Fibroblast of skin of abdomen (primary cell): ENCODE measurements at regions not wholly inside any gene's neighbourhood (a gene's known extent, or its start where the extent isn't known, plus 50 kb on each side); places are given as distances from the start of the nearest gene placed in this dataset.
"Not testable (repeated sequence)": the region's sequence is repeated elsewhere in the genome, so short reads cannot be mapped to it uniquely, and the experiment has no call there.

Experiments used
- DNase-seq: peaks from one replicate; pipeline ENCODE4 v3.0.0-alpha.2; 2013

GRCh38 chr13:38283346-38283745 lies 66.3 kb upstream of the UFM1 start:
- peak; percentile 25 for DNase-seq

DNA sequence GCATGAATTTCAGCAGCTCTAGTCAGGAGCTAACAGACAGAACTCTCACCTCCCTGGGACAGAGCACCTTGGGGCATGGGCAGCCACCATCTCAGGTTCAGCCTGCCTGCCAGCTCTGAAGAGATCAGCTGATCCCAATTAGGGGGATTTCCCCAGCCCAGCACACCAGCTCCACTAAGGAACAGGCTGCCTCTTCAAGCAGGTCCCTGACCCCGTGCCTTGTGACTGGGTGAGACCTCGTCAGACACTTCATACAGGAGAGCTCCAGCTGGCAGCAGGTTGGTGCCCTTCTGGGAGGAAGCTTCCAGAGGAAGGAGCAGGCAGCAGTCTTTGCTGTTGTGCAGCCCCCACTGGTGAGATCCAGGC lies 84.5 kb upstream of the UFM1 start:
- no peak for DNase-seq

GRCh38 chr13:38264363-38265131 lies 85.1 kb upstream of the UFM1 start:
- DNase-seq: no peak

GRCh38 chr13:38262211-38262610 lies 87.4 kb upstream of the UFM1 start:
- DNase-seq: peak; percentile 82

DNA sequence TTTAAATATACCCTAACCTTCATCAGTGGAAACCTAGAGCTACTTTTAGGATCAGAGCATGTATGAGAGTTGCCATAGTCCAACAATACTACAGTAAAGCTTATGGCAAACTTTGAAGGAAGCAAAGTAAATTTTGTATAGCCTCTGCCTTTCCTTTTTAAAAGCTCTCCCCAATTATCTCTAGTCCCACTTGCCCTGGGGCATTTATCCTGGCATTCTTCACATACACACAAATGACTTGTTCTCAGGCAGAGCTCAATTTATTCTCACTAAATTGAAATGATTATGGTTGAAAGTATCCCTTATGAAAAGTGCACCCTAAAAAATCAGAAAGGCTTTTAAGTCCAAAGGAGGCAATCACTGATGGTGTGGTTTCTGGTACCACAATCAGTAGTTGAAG lies 94.1 kb upstream of the UFM1 start:
- DNase-seq: no peak

GRCh38 chr13:38239874-38240273 lies 109.8 kb upstream of the UFM1 start:
- no peak for DNase-seq

- DNase-seq: no peak
These were observed 121.3 kb upstream of the UFM1 start for GRCh38 chr13:38228322-38228721.

GRCh38 chr13:38226496-38226895 lies 123.2 kb upstream of the UFM1 start:
- DNase-seq: no peak

DNA sequence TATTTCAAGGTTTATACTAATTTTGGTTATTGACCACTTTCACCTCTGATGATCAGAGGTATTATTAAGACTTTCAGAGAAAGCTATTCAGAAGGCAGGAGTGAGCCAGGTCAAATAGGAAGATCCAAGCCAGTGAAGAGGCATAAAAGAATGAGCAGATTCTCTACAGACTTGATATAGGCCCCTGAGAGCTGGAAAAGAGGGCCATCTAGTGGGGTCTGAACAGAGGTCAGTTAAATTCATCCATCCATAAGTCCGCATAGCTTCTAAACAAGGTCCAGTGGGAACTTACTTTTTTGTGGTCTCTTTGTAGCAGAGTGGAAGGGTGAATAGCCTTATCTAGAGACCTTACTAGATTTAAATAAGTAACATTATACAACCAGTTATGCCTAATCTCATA lies 126.6 kb upstream of the UFM1 start:
- peak; percentile 49 for DNase-seq

DNA sequence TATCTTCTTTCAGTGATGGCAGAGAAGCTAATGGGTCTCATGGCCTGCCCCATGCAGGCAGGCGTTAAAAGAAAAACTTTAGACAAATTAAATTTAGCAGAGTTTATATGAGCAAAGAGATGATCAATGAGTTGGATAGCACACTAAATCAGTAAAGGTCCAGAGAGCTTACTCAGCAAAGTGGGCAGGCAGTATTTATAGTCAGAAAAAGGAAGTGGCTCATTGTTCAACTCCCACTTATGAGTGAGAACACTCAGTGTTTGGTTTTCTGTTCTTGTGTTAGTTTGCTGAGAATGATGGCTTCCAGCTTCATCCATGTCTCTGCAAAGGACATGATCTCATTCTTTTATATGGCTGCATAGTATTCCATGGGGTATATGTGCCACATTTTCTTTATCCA lies 128.5 kb upstream of the UFM1 start:
- not testable (repeated sequence) for DNase-seq

DNA sequence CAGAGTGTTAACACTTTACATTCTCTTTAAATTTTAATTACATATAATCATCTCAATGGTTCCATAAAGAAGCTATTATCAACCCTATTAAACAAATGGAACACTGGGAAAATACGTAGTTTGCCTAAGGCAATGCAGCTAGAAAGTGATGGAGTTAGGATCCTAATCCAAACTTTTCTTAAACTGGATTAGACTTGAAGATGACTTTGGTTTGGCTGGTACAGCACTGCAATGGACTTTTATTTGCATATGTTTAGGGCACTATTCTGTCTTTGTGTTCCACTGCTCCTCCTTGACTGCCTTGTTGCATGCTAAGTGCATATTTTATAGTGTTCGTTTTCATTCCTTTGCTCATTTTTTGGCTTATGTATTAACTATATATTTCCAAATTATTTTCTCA lies 133.5 kb upstream of the UFM1 start:
- DNase-seq: no peak

- DNase-seq: peak; percentile 74
These were observed 136.3 kb upstream of the UFM1 start for GRCh38 chr13:38213314-38213713.

DNA sequence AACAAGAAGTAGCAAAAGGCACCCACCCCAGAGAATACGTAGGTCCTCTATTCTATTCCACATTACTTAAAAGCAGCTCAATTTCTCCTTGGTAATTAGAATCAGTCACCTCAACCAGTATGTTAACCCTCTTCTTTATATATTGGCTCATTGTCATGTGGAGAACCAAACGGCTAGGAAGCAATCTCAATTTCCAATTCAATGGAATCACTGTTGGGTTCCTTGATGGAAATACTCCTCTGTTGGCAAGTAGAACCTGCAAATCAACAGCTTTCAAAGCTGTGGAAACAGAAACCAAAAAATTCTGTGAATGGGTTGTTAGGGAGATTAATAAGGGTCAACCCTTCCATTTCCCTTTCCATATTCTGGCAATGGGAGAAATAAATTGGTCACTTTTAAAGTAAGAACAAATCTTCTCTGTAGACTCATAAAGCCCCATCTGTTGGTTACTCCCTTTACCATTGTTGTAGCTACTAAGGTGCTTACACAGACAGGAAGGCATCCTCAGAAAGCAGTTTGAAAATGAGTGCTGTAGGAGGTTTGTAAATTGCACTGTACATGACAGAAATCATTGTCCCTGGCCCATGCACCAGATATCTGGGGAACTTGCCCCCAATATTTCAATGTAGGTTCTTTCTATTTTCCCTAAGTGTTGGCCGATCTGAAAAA lies 138.6 kb upstream of the UFM1 start:
- DNase-seq: no peak

DNA sequence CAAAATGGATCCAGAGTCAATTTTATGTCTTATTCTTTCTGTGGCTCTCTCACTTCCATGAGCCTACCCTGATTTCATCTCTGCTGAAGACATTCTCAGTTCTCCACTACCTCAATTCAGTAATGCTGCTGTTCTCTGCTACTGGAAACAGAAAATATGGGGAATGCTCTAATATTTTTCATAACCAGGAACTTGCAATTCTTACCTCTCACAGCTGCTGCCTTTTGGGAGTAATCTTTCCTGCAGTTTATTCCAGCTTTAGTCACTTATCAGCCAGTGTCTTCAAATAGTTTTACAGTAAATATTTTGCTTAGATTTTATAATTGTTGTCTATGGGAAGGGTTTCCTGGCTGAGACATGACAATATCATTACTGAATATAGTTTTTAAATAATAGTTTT lies 145.1 kb upstream of the UFM1 start:
- no peak for DNase-seq

GRCh38 chr13:38202740-38203139 lies 146.9 kb upstream of the UFM1 start:
- peak; percentile 80 for DNase-seq

DNA sequence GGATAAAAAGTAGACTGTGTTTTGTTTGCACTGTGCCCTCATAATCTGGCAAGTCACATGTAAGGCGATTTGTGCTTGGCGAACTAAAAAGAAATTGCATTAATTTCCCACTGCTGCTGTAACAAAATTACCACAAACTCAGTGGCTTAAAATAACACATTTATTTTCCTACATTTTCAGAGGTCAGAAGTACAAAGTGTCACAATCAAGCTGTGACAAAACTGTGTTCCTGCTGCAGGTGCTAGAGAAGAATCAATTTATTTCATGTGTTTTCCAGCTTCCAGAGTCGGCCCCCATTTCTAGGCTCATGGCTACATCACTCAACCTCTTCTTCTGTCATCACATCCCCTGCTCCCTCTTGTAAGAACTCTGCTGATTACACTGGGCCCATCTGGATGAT lies 158.6 kb upstream of the UFM1 start:
- no peak for DNase-seq

DNA sequence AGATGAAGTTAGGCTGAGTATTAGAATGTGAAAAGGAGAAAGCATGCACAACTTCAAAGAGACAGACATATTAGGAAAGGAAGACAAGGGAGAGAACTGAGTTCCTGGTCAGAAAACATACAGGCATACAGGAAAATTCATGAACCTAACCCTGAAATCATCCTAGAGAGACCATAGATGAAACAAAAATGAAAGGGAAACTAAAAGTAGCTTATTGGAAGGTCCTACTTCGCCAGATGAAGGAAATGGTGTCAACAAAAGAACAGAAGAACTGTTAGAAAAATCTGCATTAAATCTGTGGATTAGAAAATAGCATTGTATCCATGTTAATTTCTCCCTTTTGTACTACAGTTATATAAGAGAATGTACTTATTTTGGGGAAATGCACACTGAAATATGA lies 169.0 kb upstream of the UFM1 start:
- no peak for DNase-seq

DNA sequence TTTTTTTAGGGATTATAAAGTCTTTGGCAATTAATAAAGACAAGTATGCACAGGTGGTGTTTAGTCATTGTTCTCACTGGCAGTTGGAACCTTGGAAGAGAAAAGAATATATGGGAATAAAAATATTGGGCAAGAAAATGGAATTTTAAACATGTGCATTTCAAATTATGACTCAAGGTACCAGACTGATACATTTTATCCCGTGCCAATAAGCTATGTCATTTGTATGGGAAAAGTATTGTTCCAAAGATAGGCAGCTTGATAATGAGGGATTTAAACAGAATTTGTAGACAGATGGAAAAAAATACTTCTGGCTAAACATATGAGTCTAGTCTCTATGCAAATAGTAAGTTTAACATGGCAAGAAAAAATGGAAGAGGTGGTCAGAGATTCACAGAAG lies 169.5 kb upstream of the UFM1 start:
- peak; percentile 72 for DNase-seq

GRCh38 chr13:38176664-38177063 lies 173.0 kb upstream of the UFM1 start:
- no peak for DNase-seq

- no peak for DNase-seq
These were observed 176.2 kb upstream of the UFM1 start for GRCh38 chr13:38173403-38173802.

GRCh38 chr13:38167164-38167822 lies 182.4 kb upstream of the UFM1 start:
- no peak for DNase-seq

GRCh38 chr13:38166116-38166515 lies 183.5 kb upstream of the UFM1 start:
- peak; percentile 77 for DNase-seq

GRCh38 chr13:38160131-38160530 lies 189.5 kb upstream of the UFM1 start:
- no peak for DNase-seq

DNA sequence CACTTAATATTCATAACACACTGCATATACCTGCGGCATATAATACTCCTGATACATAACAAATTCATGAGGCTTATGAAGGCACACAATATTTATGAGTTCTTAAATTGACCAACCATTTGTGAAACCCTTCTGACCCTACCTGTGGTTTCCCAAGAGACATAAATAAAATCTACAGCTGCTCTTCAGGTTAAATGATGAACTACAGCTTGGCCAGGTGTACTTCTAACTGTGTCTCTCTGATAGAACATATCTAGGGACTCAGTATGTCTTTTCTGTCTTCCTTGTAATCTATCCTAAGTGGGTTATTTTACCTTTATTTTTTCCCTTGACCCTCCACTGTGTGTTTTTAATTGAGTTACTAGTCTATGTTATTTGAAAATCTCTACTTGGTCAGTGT lies 189.9 kb upstream of the UFM1 start:
- DNase-seq: no peak
